HEK293T (cell line): ENCODE measurements at regions not wholly inside any gene's neighbourhood (a gene's known extent, or its start where the extent isn't known, plus 50 kb on each side); places are given as distances from the start of the nearest gene placed in this dataset.

Source experiments
- BHLHE40 ChIP-seq: fragments of 450-650 bp; IDR thresholded peaks from 2 replicates; pipeline ENCODE4 v1.6.1; 2016; ENCODE audit warnings: mild to moderate bottlenecking, moderate library complexity, borderline replicate concordance
- ELF4 ChIP-seq: fragments of 450-650 bp; IDR thresholded peaks from 2 replicates; pipeline ENCODE4 v1.6.1; 2017; ENCODE audit warnings: antibody characterized with exemption
- FOXK2 ChIP-seq: fragments of 450-650 bp; IDR thresholded peaks from 2 replicates; pipeline ENCODE4 v1.6.1; 2016; ENCODE audit warnings: mild to moderate bottlenecking
- FOXM1 ChIP-seq: fragments of 450-650 bp; IDR thresholded peaks from 2 replicates; pipeline ENCODE4 v1.6.1; 2017; ENCODE audit warnings: mild to moderate bottlenecking, borderline replicate concordance
- SP1 ChIP-seq: fragments of 450-650 bp; IDR thresholded peaks from 2 replicates; pipeline ENCODE4 v1.6.1; 2017
- SUZ12 ChIP-seq: fragments of 450-650 bp; IDR thresholded peaks from 2 replicates; pipeline ENCODE4 v1.6.1; 2016; ENCODE audit warnings: mild to moderate bottlenecking

DNA sequence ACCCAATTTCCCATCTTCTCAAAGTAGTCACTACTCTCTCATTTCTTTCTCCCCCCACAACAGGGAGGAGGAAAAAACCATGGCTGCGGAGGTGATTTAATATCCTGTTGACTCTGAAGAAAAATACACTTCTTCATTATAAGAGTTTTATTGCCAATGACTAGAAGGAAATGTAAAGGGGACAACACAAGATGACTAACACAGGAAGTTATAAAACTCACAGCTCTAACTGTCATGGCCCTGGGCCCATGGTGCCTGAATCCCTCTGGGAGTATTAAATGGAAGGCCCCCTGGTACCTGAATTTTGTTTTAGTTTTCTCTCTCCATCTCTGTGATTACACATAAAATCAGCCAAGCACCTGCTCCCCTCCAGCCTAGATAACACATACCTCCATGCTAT, 352.8 kb upstream of the FAT3 start:
- no peak for TF ChIP-seq FOXK2
- no peak for TF ChIP-seq SUZ12
- no peak for TF ChIP-seq SP1
- no peak for TF ChIP-seq ELF4
- TF ChIP-seq BHLHE40: no peak
- no peak for TF ChIP-seq FOXM1
